Astrocyte of the cerebellum (primary cell): ENCODE measurements at regions not wholly inside any gene's neighbourhood (a gene's known extent, or its start where the extent isn't known, plus 50 kb on each side); places are given as distances from the start of the nearest gene placed in this dataset.
"Not testable (repeated sequence)": the region's sequence is repeated elsewhere in the genome, so short reads cannot be mapped to it uniquely, and the experiment has no call there.

Experiments
- DNase-seq: peaks from one replicate; pipeline ENCODE4 v3.0.0-alpha.2; 2011; ENCODE audit warnings: low read depth
- H3K4me3 ChIP-seq: 2 replicates; pipeline ENCODE4 v1.5.1; 2011; ENCODE audit warnings: mild to moderate bottlenecking, low read depth, low read length, moderate library complexity
- in situ Hi-C: cut with HindIII; loops from 2 replicates; pipeline ENCODE4 v1.10.0; 2017; ENCODE audit warnings: low sequenced_read_pairs
- TF ChIP-seq, protein P1 (sequence below): IDR thresholded peaks from 2 replicates; pipeline ENCODE4 v1.5.1; 2012; ENCODE audit warnings: low read length, low read depth, moderate library complexity, mild to moderate bottlenecking; ENCODE audit errors: missing control alignments

DNA sequence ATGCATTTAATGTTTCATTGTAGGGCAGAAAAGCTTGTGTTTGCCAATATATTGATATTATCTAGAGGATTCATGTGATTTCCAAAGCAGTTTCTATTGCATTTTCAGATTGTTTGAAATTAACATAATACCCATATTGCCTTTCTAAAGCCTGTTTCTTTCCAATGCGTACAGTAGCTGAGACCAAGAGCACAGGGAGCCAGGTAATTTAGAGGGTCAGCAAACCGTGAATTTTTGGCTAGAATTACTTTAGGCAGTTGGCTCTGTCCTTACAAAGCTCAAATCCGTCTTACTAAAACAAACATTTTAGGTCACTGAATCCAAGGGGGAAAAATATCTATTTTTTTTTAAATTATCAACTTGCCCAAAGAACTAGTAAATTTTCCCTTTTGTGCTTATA, 604.9 kb upstream of the ADARB2 start:
- H3K4me3 ChIP-seq: no peak overlapping the region
- TF ChIP-seq, protein P1, sequence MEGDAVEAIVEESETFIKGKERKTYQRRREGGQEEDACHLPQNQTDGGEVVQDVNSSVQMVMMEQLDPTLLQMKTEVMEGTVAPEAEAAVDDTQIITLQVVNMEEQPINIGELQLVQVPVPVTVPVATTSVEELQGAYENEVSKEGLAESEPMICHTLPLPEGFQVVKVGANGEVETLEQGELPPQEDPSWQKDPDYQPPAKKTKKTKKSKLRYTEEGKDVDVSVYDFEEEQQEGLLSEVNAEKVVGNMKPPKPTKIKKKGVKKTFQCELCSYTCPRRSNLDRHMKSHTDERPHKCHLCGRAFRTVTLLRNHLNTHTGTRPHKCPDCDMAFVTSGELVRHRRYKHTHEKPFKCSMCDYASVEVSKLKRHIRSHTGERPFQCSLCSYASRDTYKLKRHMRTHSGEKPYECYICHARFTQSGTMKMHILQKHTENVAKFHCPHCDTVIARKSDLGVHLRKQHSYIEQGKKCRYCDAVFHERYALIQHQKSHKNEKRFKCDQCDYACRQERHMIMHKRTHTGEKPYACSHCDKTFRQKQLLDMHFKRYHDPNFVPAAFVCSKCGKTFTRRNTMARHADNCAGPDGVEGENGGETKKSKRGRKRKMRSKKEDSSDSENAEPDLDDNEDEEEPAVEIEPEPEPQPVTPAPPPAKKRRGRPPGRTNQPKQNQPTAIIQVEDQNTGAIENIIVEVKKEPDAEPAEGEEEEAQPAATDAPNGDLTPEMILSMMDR: no peak
- in situ Hi-C loops: loop anchor here (5.0 kb wide), 1 partner anchor 70 kb away; no protein-coding TSS in a partner anchor
- DNase-seq: no peak

DNA sequence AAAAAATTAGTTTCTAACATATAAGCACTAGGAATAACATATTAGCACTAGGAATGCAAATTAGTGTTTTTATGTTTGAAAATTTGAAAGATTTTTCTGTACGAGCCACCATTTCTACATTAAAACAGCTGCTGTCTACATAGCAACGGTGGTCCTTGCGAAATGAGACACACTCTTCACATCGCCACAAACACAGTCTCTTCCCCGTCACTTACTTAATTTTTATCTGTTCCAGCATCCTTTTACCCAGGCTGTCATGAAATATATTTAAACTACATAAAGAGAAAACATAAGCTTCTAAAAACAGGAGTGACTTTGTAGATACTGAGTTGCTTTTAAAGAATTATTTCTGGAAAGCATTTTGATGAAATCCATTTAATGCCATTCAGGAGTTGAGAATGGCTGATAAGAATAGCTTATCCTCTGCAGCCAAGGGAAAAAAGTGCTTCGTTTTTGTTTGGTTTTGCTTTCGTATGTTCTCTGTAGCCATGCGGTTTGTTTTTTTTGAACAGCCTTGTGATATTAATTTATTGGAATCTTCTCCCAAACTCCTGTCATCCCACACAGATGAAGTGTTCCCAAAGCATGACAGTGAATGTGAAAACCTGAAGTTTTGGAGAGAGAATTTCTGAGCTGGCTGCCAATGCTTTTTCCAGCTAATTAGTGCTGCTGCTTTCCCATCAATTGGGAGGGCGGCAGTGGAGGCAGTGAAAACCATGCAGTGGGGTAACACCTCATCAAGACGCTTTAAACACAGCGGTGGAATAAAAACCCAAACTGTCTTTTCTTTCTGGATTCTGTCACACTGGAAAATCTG, 603.7 kb upstream of the ADARB2 start:
- peak overlapping the region; percentile 9 for H3K4me3 ChIP-seq
- TF ChIP-seq, protein P1: no peak
- in situ Hi-C loops: loop anchor here (5.0 kb wide), 1 partner anchor 69 kb away; no protein-coding TSS in a partner anchor
- DNase-seq: peak; percentile 1

DNA sequence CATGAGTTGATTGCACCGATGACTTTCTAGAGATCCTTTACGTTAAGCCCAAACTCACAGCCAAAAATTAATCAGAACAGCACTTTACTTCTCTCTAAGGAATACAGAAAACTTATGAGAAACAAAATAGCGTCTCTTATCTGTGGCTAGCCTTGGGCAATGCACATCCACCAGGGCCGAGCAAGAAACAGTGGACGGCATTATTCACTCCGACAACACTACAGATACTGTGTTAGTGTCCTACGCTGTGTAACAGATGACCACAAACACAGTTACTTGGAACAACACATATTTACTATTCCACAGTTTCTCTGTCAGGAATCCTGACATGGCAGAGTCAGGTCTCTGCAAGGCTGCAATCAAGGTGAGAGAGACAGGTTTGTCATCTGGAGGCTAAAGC, 598.3 kb upstream of the ADARB2 start:
- no peak for DNase-seq
- TF ChIP-seq, protein P1: no peak
- in situ Hi-C loops: no loop called here
- no peak overlapping the region for H3K4me3 ChIP-seq

DNA sequence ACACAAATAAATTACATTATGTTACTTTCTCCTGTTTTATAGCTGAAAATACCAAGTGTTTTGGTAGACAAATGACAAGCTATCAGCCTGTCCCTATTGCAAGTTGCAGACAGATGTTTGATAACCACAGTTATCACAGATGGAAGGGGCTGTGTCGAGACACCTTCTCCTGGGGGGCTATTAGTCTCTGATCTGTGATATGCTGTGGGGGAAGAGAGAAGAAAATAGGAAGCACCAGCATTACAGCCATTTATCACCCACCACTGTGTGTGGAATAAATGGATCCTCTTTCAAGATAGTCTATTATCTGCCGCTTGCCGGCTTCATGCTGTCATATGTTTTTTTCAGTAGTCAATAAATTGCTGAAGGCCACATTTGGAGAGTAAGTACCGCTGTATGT, 597.2 kb upstream of the ADARB2 start:
- H3K4me3 ChIP-seq: no peak overlapping the region
- in situ Hi-C loops: loop anchor here (5.0 kb wide), 1 partner anchor 93 kb away; no protein-coding TSS in a partner anchor
- DNase-seq: no peak
- TF ChIP-seq, protein P1: no peak

DNA sequence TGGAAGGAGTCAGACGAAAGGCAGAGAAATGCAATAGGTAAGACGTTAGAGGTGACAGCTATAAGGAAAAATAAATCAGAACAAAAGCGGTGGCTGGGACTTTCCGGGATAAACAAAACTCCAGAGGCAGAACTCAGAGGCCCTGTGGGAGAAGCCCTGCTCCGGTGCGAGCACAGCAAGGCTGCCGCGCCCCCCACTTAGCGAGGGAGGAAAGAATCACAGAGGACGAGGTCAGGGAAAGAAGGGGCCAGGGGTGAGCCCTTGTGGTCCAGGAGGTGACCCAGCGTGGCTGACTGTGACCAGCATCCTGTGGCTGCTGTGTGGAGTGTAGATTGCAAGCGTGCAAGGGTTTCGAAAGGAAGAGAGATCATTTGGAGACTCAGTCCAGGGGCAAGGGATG, 591.8 kb upstream of the ADARB2 start:
- in situ Hi-C loops: no loop called here
- H3K4me3 ChIP-seq: no peak overlapping the region
- DNase-seq: no peak
- TF ChIP-seq, protein P1: no peak

DNA sequence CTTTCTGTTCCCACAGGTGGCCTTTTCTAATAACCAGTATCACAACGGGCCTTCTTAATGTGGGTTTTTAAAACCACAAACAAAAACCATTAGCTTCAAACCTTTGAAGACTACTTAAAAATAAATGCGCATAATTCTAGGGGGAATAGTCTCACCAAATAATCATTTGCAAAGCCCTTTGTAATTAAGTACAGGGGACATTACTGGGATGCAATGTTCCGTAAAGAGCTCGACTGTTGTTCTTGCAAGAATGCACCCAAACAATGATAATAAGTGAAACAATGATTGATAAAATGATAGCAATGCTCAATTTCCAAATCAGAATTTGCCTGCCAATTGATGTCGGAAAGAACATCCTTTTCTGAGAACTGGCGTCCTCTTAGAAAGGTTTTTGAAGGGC, 589.1 kb upstream of the ADARB2 start:
- TF ChIP-seq, protein P1: no peak
- DNase-seq: no peak
- in situ Hi-C loops: no loop called here
- no peak overlapping the region for H3K4me3 ChIP-seq

DNA sequence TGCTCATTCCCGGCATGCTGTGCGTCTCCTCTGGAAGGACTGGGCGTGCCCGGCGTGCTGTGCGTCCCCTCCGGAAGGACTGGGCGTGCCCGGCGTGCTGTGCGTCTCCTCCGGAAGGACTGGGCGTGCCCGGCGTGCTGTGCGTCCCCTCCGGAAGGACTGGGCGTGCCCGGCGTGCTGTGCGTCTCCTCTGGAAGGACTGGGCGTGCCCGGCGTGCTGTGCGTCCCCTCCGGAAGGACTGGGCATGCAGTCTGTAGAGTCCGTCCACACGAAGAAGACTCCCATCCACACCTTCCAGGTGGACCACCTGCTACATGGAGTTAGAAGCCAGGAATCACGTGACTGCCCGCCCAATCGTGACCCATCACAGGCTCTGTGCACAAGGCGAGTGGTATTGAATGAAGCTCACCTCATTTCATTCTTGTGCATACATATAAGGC, 577.7 kb upstream of the ADARB2 start:
- DNase-seq, in situ Hi-C loops, H3K4me3 ChIP-seq: not testable (repeated sequence)
